HG03159 (cell line): ENCODE measurements at regions not wholly inside any gene's neighbourhood (a gene's known extent, or its start where the extent isn't known, plus 50 kb on each side); places are given as distances from the start of the nearest gene placed in this dataset.

Experiments used
- ATAC-seq: cut with Tn5 transposase; IDR thresholded peaks from one replicate; pipeline ENCODE4 v1.9.1; 2021; ENCODE audit warnings: mild to moderate bottlenecking, moderate library complexity; ENCODE audit not compliant: unreplicated experiment

GRCh38 chr3:84439476-84439875 is 519.3 kb upstream of the CADM2 start:
- no peak for ATAC-seq

GRCh38 chr3:84440291-84440690 is 518.5 kb upstream of the CADM2 start:
- ATAC-seq = no peak

- no peak for ATAC-seq
Observed at GRCh38 chr3:84442533-84442932, 516.3 kb upstream of the CADM2 start.

GRCh38 chr3:84444726-84445521 is 513.9 kb upstream of the CADM2 start:
- ATAC-seq = no peak

GRCh38 chr3:84487296-84487695 is 471.5 kb upstream of the CADM2 start:
- no peak for ATAC-seq

- ATAC-seq = no peak
Observed at GRCh38 chr3:84504761-84505160, 454.0 kb upstream of the CADM2 start.

GRCh38 chr3:84510007-84510406 is 448.8 kb upstream of the CADM2 start:
- no peak for ATAC-seq

- no peak for ATAC-seq
Observed at GRCh38 chr3:84522893-84523292, 435.9 kb upstream of the CADM2 start.

GRCh38 chr3:84536916-84537315 is 421.9 kb upstream of the CADM2 start:
- ATAC-seq = no peak

GRCh38 chr3:84538597-84538996 is 420.2 kb upstream of the CADM2 start:
- no peak for ATAC-seq

GRCh38 chr3:84547207-84547606 is 411.6 kb upstream of the CADM2 start:
- ATAC-seq = no peak

- ATAC-seq = peak; percentile 85
Observed at GRCh38 chr3:84547971-84548970, 410.5 kb upstream of the CADM2 start.

GRCh38 chr3:84555629-84556028 is 403.2 kb upstream of the CADM2 start:
- ATAC-seq = no peak

GRCh38 chr3:84566256-84566655 is 392.5 kb upstream of the CADM2 start:
- no peak for ATAC-seq

- ATAC-seq = no peak
Observed at GRCh38 chr3:84567796-84568195, 391.0 kb upstream of the CADM2 start.

GRCh38 chr3:84573962-84574361 is 384.8 kb upstream of the CADM2 start:
- ATAC-seq = no peak

GRCh38 chr3:84586427-84586826 is 372.4 kb upstream of the CADM2 start:
- ATAC-seq = no peak

- no peak for ATAC-seq
Observed at GRCh38 chr3:84600703-84601225, 358.0 kb upstream of the CADM2 start.

- ATAC-seq = no peak
Observed at GRCh38 chr3:84601303-84601702, 357.5 kb upstream of the CADM2 start.

- ATAC-seq = no peak
Observed at GRCh38 chr3:84621823-84622222, 337.0 kb upstream of the CADM2 start.

GRCh38 chr3:84634668-84635067 is 324.1 kb upstream of the CADM2 start:
- no peak for ATAC-seq

- ATAC-seq = no peak
Observed at GRCh38 chr3:84637272-84637671, 321.5 kb upstream of the CADM2 start.
